ENCODE measurements at regions not wholly inside any gene's neighbourhood (a gene's known extent, or its start where the extent isn't known, plus 50 kb on each side); places are given as distances from the start of the nearest gene placed in this dataset.
"Not testable (repeated sequence)": the region's sequence is repeated elsewhere in the genome, so short reads cannot be mapped to it uniquely, and the experiment has no call there.

DNA sequence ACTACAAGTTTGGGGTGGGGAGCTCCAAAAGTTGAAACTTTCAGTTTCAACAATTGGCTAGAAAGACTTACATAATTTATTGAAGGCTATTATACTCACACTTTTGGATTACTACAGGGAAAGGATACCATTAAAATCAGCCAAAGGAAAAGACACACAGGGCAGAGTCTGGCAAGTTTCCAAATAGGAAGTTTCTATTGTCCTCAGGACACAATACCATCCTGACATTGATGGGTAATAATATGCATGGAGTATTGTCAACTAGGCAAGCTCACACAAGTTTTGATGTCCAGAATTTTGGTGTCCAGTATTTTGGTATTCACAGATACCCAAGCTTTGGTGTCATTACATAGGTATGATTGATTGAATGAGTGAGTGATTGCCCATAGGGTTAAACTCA is 872.6 kb upstream of the SORCS1 start:
- Mint-ChIP-seq H3K4me1 (no peaks in the 10 kb centered on the region), H3K27ac (ENCODE audit: low read depth) (no peak overlapping the region), H3K27me3 (no peaks in the 10 kb centered on the region), H3K36me3 (ENCODE audit: insufficient read depth) (no peaks in the 10 kb centered on the region), H3K4me3 (no peak overlapping the region), H3K9me3 (peaks cover 17% of the 10 kb centered on the region)
- DNase-seq (ENCODE audit: low spot score in 2 of 2), result no peak
- ATAC-seq (replicated peaks; ENCODE audit: extremely low read depth, poor library complexity, severe bottlenecking), result no peak

DNA sequence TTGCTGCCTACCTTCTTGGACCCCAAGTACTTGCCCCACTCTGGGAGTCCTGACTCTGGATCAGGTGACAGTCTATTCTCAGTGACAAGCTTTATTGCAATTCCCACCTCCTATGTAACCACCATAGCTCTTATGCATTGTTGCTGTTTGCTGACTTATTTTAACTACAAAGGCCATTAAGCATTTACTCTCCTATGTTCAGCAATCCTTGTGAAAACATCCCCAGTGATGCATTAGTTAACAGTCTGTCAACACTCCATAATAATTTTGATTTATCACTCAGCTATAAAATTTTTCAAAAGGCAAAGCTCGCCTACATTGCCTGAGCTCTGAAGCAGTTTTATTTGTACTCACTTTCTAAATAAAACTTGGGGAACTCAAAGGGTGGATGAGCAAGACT is 871.8 kb upstream of the SORCS1 start:
- Mint-ChIP-seq H3K4me3 (no peak overlapping the region), H3K27me3 (no peaks in the 10 kb centered on the region), H3K4me1 (no peaks in the 10 kb centered on the region), H3K27ac (ENCODE audit: low read depth) (no peak overlapping the region), H3K9me3 (peaks cover 20% of the 10 kb centered on the region), H3K36me3 (ENCODE audit: insufficient read depth) (no peaks in the 10 kb centered on the region)
- DNase-seq (ENCODE audit: low spot score in 2 of 2) (no peak), ATAC-seq (replicated peaks; ENCODE audit: extremely low read depth, poor library complexity, severe bottlenecking) (no peak)

DNA sequence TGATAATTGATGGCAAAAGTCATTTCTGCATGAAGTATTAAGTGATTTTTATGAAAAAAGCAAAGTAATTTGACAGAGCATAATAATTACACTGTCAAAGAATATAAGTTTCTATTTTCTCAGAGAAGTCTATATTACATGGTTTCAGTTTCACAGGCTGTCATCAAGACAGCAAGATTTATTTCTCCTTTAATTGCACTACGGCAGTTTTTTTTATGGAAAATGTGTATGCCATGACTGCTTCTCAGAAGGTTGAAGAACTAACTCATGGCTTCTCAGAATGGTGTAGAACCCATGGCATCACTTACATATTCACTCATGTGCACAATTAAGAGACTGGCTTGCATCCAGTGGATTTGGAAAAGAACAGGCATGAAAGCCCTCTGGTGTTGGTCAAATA is 870.3 kb upstream of the SORCS1 start:
- DNase-seq (ENCODE audit: low spot score in 2 of 2), result no peak
- Mint-ChIP-seq H3K36me3 (ENCODE audit: insufficient read depth) (no peaks in the 10 kb centered on the region), H3K27me3 (no peaks in the 10 kb centered on the region), H3K4me1 (no peaks in the 10 kb centered on the region), H3K4me3 (no peak overlapping the region), H3K27ac (ENCODE audit: low read depth) (no peak overlapping the region), H3K9me3 (peaks cover 24% of the 10 kb centered on the region)
- no peak for ATAC-seq (replicated peaks; ENCODE audit: extremely low read depth, poor library complexity, severe bottlenecking)

DNA sequence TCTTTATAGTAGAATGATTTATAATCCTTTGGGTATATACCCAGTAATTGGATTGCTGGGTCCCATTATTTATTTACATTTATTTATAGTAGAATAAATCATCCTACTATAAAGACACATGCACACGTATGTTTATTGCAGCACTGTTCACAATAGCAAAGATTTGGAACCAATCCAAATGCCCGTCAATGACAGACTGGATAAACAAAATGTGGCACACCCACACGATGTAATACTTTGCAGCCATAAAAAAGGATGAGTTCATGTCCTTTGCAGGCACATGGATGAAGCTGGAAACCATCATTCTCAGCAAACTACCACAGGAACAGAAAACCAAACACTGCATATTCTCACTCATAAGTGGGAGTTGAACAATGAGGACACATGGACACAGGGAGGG is 869.0 kb upstream of the SORCS1 start:
- H3K36me3 Mint-ChIP-seq (ENCODE audit: insufficient read depth); H3K27me3 Mint-ChIP-seq; H3K4me1 Mint-ChIP-seq; ATAC-seq (replicated peaks; ENCODE audit: extremely low read depth, poor library complexity, severe bottlenecking); H3K4me3 Mint-ChIP-seq; DNase-seq (ENCODE audit: low spot score in 2 of 2); H3K27ac Mint-ChIP-seq (ENCODE audit: low read depth): not testable (repeated sequence)
- peaks cover 16% of the 10 kb centered on the region for H3K9me3 Mint-ChIP-seq

DNA sequence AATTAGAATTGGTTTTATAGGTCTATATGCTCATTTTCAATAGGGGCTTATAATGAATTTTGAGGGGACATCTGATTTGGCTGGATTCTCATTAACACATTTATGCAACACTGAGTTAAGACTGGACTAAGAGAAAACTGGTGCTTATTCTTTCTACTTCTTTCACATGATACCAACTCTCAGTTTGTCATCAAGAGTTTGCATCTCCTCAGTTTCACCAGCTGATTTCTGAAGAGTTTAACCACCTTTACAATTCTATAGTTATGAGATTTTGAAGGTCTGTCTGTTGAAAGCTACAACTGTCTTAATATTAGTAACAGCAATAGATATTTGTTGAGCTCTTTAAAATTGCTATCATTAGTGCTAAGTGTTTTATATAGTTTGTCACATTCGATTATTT is 867.0 kb upstream of the SORCS1 start:
- no peak overlapping the region for H3K27ac Mint-ChIP-seq (ENCODE audit: low read depth)
- DNase-seq (ENCODE audit: low spot score in 2 of 2) (no peak), ATAC-seq (replicated peaks; ENCODE audit: extremely low read depth, poor library complexity, severe bottlenecking) (no peak)
- no peaks in the 10 kb centered on the region for H3K27me3 Mint-ChIP-seq
- peaks cover 13% of the 10 kb centered on the region for H3K9me3 Mint-ChIP-seq
- no peaks in the 10 kb centered on the region for H3K36me3 Mint-ChIP-seq (ENCODE audit: insufficient read depth)
- no peak overlapping the region for H3K4me3 Mint-ChIP-seq
- H3K4me1 Mint-ChIP-seq, result no peaks in the 10 kb centered on the region

DNA sequence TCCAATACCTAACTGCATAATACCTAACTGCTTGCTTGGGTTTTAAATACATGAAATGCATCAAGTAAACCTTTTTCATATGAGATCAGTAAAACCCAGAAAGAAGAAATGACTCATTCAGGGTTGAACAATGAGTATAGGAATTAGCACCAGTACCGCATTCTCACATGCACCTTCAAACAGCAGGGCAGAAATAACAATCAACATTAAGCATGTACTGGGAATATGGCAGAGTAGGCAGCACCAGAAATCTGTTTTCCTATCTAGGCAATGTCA is 850.3 kb upstream of the SORCS1 start:
- Mint-ChIP-seq H3K4me3 (no peak overlapping the region), H3K9me3 (peaks cover 6% of the 10 kb centered on the region), H3K27ac (ENCODE audit: low read depth) (no peak overlapping the region), H3K36me3 (ENCODE audit: insufficient read depth) (peaks cover 1% of the 10 kb centered on the region), H3K27me3 (no peaks in the 10 kb centered on the region), H3K4me1 (no peaks in the 10 kb centered on the region)
- DNase-seq (ENCODE audit: low spot score in 2 of 2) (no peak), ATAC-seq (replicated peaks; ENCODE audit: extremely low read depth, poor library complexity, severe bottlenecking) (no peak)

DNA sequence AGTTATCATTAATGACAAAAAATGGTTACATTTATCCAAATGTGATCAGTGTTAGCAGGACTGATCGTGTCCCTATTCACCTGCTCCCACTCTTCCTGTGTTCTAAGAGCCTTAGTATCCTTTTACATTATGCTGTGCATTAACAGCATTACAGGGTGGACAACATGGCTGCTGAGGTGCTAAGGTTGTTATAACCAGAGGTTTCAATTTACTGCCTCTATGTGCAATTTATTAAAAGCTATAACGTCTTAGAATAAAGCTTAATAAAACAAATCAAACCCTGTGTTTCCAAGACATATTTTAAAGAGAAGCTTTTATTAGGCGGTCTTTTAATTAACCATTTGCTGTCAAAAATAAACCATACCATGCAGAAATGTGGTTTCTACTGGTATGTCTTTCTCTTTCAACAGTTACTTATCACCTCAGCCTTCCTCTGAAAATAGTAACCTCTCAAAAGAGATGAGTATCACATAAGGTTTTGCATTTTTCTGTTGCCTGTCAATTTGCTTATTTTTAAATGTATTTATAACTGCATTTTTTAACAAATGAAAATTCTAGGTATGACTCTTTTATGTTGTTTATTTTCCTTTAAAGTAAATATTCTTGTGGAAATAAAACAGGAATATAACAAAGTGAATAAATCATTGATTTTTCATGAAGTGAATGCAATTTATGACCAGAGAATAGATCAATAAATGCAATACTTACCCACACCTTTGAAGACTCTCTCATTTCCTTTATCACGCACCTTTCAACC is 849.8 kb upstream of the SORCS1 start:
- H3K27ac Mint-ChIP-seq (ENCODE audit: low read depth), result no peak overlapping the region
- no peaks in the 10 kb centered on the region for H3K27me3 Mint-ChIP-seq
- H3K9me3 Mint-ChIP-seq, result peaks cover 6% of the 10 kb centered on the region
- H3K36me3 Mint-ChIP-seq (ENCODE audit: insufficient read depth), result peaks cover 1% of the 10 kb centered on the region
- DNase-seq (ENCODE audit: low spot score in 2 of 2) (no peak), ATAC-seq (replicated peaks; ENCODE audit: extremely low read depth, poor library complexity, severe bottlenecking) (no peak)
- no peaks in the 10 kb centered on the region for H3K4me1 Mint-ChIP-seq
- no peak overlapping the region for H3K4me3 Mint-ChIP-seq

DNA sequence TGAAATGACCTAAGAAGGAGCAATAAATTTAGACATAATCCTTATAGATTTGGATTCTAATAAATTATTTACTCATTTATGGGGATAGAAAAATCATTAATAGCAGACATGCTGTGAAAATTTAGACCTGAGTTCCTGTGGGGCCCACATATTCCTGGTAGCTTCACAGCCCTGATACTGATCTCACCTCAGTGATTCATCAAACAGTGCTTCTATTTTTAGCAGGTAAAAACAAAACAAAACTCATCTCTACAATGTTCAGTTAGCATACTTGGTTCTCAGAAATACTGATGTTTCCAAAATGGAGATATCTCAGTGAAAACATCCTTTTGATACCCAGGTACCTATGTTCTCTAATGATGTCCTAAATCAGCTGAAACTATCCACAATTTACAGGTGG is 841.1 kb upstream of the SORCS1 start:
- ATAC-seq (replicated peaks; ENCODE audit: extremely low read depth, poor library complexity, severe bottlenecking), result no peak
- Mint-ChIP-seq H3K4me3 (no peak overlapping the region), H3K27me3 (no peaks in the 10 kb centered on the region), H3K36me3 (ENCODE audit: insufficient read depth) (no peaks in the 10 kb centered on the region), H3K27ac (ENCODE audit: low read depth) (no peak overlapping the region), H3K9me3 (peaks cover 17% of the 10 kb centered on the region), H3K4me1 (no peaks in the 10 kb centered on the region)
- no peak for DNase-seq (ENCODE audit: low spot score in 2 of 2)

DNA sequence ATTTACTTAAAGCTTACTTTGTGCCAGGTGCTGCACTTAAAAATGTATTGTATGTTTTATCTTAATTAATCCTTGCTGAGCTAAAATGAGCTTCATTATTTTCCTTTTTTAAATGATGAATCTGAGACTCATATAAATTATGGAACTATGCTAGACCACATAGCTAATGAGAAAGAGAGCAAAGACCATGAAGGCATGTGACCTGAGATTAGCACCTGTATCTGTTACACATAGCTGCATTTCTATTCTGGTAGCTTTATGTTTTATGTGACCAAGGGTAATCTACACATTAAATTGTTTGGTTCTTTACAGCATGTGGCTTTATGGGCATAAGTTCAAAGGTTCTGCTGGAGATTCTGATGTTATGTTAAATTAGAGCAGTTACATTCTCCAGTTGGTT is 839.1 kb upstream of the SORCS1 start:
- Mint-ChIP-seq H3K4me3 (no peak overlapping the region), H3K9me3 (peaks cover 16% of the 10 kb centered on the region), H3K36me3 (ENCODE audit: insufficient read depth) (no peaks in the 10 kb centered on the region), H3K27me3 (no peaks in the 10 kb centered on the region), H3K4me1 (no peaks in the 10 kb centered on the region), H3K27ac (ENCODE audit: low read depth) (no peak overlapping the region)
- ATAC-seq (replicated peaks; ENCODE audit: extremely low read depth, poor library complexity, severe bottlenecking) (no peak), DNase-seq (ENCODE audit: low spot score in 2 of 2) (no peak)

DNA sequence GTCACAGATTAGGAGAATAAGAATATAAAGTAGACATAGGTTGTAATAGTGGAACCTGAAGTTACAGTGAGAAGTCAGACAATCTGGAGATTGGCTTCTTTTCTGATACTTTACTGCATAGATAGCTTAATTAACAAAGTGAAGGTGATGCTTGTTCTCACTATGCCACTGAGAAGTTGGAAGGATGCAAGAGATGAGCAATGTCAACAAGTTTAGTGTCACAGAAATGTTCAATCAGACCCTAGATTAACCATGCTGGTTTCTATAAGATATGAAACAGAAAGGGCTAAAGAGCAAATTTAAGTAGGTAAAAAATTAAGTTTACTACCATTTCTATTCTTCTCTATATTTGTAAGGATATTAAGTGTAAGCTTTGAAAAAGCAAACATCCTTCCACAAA is 838.6 kb upstream of the SORCS1 start:
- Mint-ChIP-seq H3K9me3 (peaks cover 12% of the 10 kb centered on the region), H3K4me1 (no peaks in the 10 kb centered on the region), H3K27me3 (no peaks in the 10 kb centered on the region), H3K27ac (ENCODE audit: low read depth) (no peak overlapping the region), H3K4me3 (no peak overlapping the region), H3K36me3 (ENCODE audit: insufficient read depth) (no peaks in the 10 kb centered on the region)
- ATAC-seq (replicated peaks; ENCODE audit: extremely low read depth, poor library complexity, severe bottlenecking) (no peak), DNase-seq (ENCODE audit: low spot score in 2 of 2) (no peak)

DNA sequence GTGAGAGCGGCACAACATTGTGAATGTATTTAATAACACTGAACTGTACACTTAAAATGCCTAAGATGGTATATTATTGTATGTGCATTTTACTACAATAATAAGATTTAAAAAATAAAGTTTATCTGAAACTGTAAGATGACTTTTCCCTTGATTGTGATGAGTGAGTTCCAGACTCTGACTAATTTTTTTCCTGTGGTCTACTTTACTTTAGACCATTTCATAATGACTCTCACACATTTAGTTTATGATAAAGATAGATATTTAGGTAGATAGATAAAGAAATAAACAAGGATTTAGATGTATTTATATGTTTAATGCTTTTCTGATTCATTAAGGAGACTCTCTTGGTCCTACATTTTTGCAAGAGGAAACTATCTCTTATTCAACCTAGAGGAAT is 835.9 kb upstream of the SORCS1 start:
- Mint-ChIP-seq H3K36me3 (ENCODE audit: insufficient read depth) (no peaks in the 10 kb centered on the region), H3K4me1 (no peaks in the 10 kb centered on the region)

DNA sequence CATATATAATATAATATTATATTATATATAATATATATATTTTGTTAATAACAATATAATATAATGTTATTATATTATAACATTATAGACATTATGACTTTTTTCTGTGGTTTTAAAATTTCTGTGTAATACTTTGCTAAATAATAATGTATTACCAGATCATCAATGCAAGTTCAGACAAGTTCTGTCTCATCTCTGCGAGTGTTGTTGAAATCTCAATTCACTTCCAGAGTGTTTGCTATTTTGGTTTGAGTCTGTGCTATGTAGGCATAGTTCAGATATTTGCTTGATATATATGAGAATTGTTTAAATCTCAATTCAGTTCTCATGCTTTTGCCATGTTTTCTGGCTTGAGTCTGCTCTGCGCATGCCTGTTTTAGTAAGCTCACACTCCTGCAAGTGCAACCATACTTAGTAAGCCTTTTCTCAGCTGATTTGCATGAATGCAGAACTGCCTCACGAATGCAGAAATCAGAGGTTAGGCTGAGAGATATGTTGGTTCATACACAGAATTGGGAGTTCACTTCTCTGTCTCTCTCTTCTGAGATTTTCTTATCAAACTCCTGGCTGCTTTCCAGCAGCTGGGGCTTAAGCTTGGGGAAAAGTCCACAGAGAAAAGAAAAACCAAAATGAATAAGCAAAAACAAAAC is 830.2 kb upstream of the SORCS1 start:
- ATAC-seq (replicated peaks; ENCODE audit: extremely low read depth, poor library complexity, severe bottlenecking) (no peak), DNase-seq (ENCODE audit: low spot score in 2 of 2) (no peak)
- H3K27me3 Mint-ChIP-seq, result no peaks in the 10 kb centered on the region
- no peak overlapping the region for H3K4me3 Mint-ChIP-seq
- H3K27ac Mint-ChIP-seq (ENCODE audit: low read depth), result no peak overlapping the region
- no peaks in the 10 kb centered on the region for H3K4me1 Mint-ChIP-seq
- H3K9me3 Mint-ChIP-seq, result peaks cover under 1% of the 10 kb centered on the region
- peaks cover 2% of the 10 kb centered on the region for H3K36me3 Mint-ChIP-seq (ENCODE audit: insufficient read depth)

More for the DNA sequence above, 835.9 kb upstream of the SORCS1 start:
- Mint-ChIP-seq H3K9me3 (peaks cover 6% of the 10 kb centered on the region), H3K4me3 (no peak overlapping the region), H3K27me3 (no peaks in the 10 kb centered on the region), H3K27ac (ENCODE audit: low read depth) (no peak overlapping the region)
- DNase-seq (ENCODE audit: low spot score in 2 of 2) (no peak), ATAC-seq (replicated peaks; ENCODE audit: extremely low read depth, poor library complexity, severe bottlenecking) (no peak)

DNA sequence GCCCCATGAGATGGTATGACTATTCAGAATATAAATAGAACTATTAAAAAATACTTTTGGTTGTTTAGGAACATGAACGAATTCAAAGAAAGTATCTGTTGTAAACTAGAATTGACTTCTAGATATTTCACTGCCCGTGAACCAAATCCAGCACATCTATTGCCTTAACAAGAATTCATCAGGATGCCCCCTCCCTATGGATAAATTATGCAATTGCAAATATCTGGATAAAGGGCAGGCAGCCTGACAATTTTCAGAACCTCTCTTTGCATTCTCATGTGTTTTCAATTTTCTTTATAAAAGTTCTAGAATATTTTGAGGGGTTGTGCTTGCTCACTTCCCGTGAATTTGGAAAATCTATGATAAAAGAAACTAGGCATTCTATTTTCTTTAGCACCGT is 822.1 kb upstream of the SORCS1 start:
- DNase-seq (ENCODE audit: low spot score in 2 of 2), result no peak
- H3K27me3 Mint-ChIP-seq, result no peaks in the 10 kb centered on the region
- no peak overlapping the region for H3K4me3 Mint-ChIP-seq
- no peaks in the 10 kb centered on the region for H3K4me1 Mint-ChIP-seq
- ATAC-seq (replicated peaks; ENCODE audit: extremely low read depth, poor library complexity, severe bottlenecking), result no peak
- H3K27ac Mint-ChIP-seq (ENCODE audit: low read depth), result no peak overlapping the region
- H3K36me3 Mint-ChIP-seq (ENCODE audit: insufficient read depth), result peaks cover 2% of the 10 kb centered on the region
- peaks cover 11% of the 10 kb centered on the region for H3K9me3 Mint-ChIP-seq

All from central memory CD8-positive, alpha-beta T cell (primary cell).